ENCODE measurements at regions not wholly inside any gene's neighbourhood (a gene's known extent, or its start where the extent isn't known, plus 50 kb on each side); places are given as distances from the start of the nearest gene placed in this dataset.

GRCh38 chr7:118575393-118575948 lies 351.0 kb downstream of the ANKRD7 start:
- intact Hi-C loops (cut with micrococcal nuclease): no loop called here
- Histone ChIP-seq H4K20me1 (ENCODE audit: control insufficient read depth, insufficient read depth, low read length, poor library complexity, severe bottlenecking) (no peaks in the 10 kb centered on the region), H3K79me2 (ENCODE audit: control insufficient read depth, insufficient read depth, low read length) (no peaks in the 10 kb centered on the region), H2AFZ (ENCODE audit: insufficient read depth, low read depth, low read length, poor library complexity, severe bottlenecking) (no peak overlapping the region), H3K4me3 (ENCODE audit: control extremely low read depth in 1 of 5, extremely low read depth in 1 of 5, insufficient read depth in 1 of 5, low read depth in 2 of 5, low read length in 4 of 5) (no peak overlapping the region), H3K9ac (ENCODE audit: low read length) (no peak overlapping the region), H3K4me1 (ENCODE audit: control insufficient read depth in 2 of 2, insufficient read depth in 2 of 2, low read length in 2 of 2) (no peaks in the 10 kb centered on the region), H3K36me3 (replicated peaks in 1 of 2; ENCODE audit: control extremely low read depth in 1 of 2, control insufficient read depth in 1 of 2, extremely low read depth in 1 of 2, insufficient read depth in 2 of 2, low read length in 1 of 2) (no peaks in the 10 kb centered on the region), H3K27me3 (replicated peaks in 1 of 4; ENCODE audit: control extremely low read depth in 1 of 4, control insufficient read depth in 3 of 4, insufficient read depth in 4 of 4, low read length in 3 of 4) (no peaks in the 10 kb centered on the region), H3K9me3 (ENCODE audit: control extremely low read depth in 1 of 3, control insufficient read depth in 2 of 3, insufficient read depth in 1 of 3, low read length in 2 of 3) (no peaks in the 10 kb centered on the region), H3K4me2 (replicated peaks; ENCODE audit: low read depth, low read length, poor library complexity, severe bottlenecking) (no peak overlapping the region), H3K27ac (ENCODE audit: low read length in 2 of 2) (no peak overlapping the region)
- Mint-ChIP-seq H3K9me3 (ENCODE audit: insufficient read depth) (no peaks in the 10 kb centered on the region), H3K27me3 (no peaks in the 10 kb centered on the region), H3K27ac (no peak overlapping the region), H3K4me1 (no peaks in the 10 kb centered on the region), H3K4me3 (no peak overlapping the region)
- DNase-seq (no peak), ATAC-seq (ENCODE audit: low read depth) (no peak)
- 14% methylated on average over 1 of the region's 1 CpG for WGBS (ENCODE audit: insufficient coverage)
- TF ChIP-seq CTCF (IDR thresholded peaks at IDR 0.05): no peak
- no peak for TF ChIP-seq EZH2 (IDR thresholded peaks at IDR 0.05; ENCODE audit: borderline replicate concordance, insufficient read depth, low read depth, low read length, poor library complexity, severe bottlenecking)
- ChIA-PET POLR2A (no interaction called here), CTCF (no interaction called here)

GRCh38 chr7:118580743-118581382 lies 356.4 kb downstream of the ANKRD7 start:
- no peak overlapping the region for H3K27ac ChIP-seq (ENCODE audit: low read length in 2 of 2)
- H3K4me3 ChIP-seq (ENCODE audit: control extremely low read depth in 1 of 5, extremely low read depth in 1 of 5, insufficient read depth in 1 of 5, low read depth in 2 of 5, low read length in 4 of 5): no peak overlapping the region
- H3K4me1 ChIP-seq (ENCODE audit: control insufficient read depth in 2 of 2, insufficient read depth in 2 of 2, low read length in 2 of 2): no peaks in the 10 kb centered on the region
- H3K27me3 ChIP-seq (replicated peaks in 1 of 4; ENCODE audit: control extremely low read depth in 1 of 4, control insufficient read depth in 3 of 4, insufficient read depth in 4 of 4, low read length in 3 of 4): no peaks in the 10 kb centered on the region
- H3K27me3 Mint-ChIP-seq: no peaks in the 10 kb centered on the region
- no peak overlapping the region for H3K9ac ChIP-seq (ENCODE audit: low read length)
- no peak overlapping the region for H3K27ac Mint-ChIP-seq
- no peak overlapping the region for H2AFZ ChIP-seq (ENCODE audit: insufficient read depth, low read depth, low read length, poor library complexity, severe bottlenecking)
- DNase-seq: no peak
- ChIA-PET CTCF (no interaction called here), POLR2A (no interaction called here)
- no peaks in the 10 kb centered on the region for H3K9me3 ChIP-seq (ENCODE audit: control extremely low read depth in 1 of 3, control insufficient read depth in 2 of 3, insufficient read depth in 1 of 3, low read length in 2 of 3)
- no peak overlapping the region for H3K4me2 ChIP-seq (replicated peaks; ENCODE audit: low read depth, low read length, poor library complexity, severe bottlenecking)
- no peaks in the 10 kb centered on the region for H3K9me3 Mint-ChIP-seq (ENCODE audit: insufficient read depth)
- no peak overlapping the region for H3K4me3 Mint-ChIP-seq
- no peaks in the 10 kb centered on the region for H4K20me1 ChIP-seq (ENCODE audit: control insufficient read depth, insufficient read depth, low read length, poor library complexity, severe bottlenecking)
- ATAC-seq (ENCODE audit: low read depth): no peak
- 86% methylated on average over 3 of the region's 3 CpGs for WGBS (ENCODE audit: insufficient coverage)
- no peaks in the 10 kb centered on the region for H3K36me3 ChIP-seq (replicated peaks in 1 of 2; ENCODE audit: control extremely low read depth in 1 of 2, control insufficient read depth in 1 of 2, extremely low read depth in 1 of 2, insufficient read depth in 2 of 2, low read length in 1 of 2)
- TF ChIP-seq CTCF (IDR thresholded peaks at IDR 0.05) (no peak), EZH2 (IDR thresholded peaks at IDR 0.05; ENCODE audit: borderline replicate concordance, insufficient read depth, low read depth, low read length, poor library complexity, severe bottlenecking) (no peak)
- H3K79me2 ChIP-seq (ENCODE audit: control insufficient read depth, insufficient read depth, low read length): no peaks in the 10 kb centered on the region
- H3K4me1 Mint-ChIP-seq: no peaks in the 10 kb centered on the region
- intact Hi-C loops (cut with micrococcal nuclease): no loop called here
